Neutrophil (primary cell): ENCODE measurements at regions not wholly inside any gene's neighbourhood (a gene's known extent, or its start where the extent isn't known, plus 50 kb on each side); places are given as distances from the start of the nearest gene placed in this dataset.

ENCODE experiments used
- H3K27ac ChIP-seq: fragments of 200-600 bp; sonication (generic); 2 replicates; pipeline ENCODE4 v1.5.1; 2016; ENCODE audit warnings: mild to moderate bottlenecking, moderate library complexity
- H3K27me3 ChIP-seq: fragments of 200-600 bp; sonication (generic); 2 replicates; pipeline ENCODE4 v1.6.0; 2016; ENCODE audit warnings: mild to moderate bottlenecking
- H3K36me3 ChIP-seq: fragments of 200-600 bp; sonication (generic); 2 replicates; pipeline ENCODE4 v1.5.1; 2017
- H3K4me1 ChIP-seq, 2 experiments: fragments of 200-600 bp in 1 of 2; sonication (generic) in 1 of 2; 1 replicate in 1 of 2; 2 replicates in 1 of 2; pipeline versions ENCODE4 v1.5.1 to v1.6.1; 2013 to 2016; ENCODE audit warnings: low read depth in 1 of 2, low read length in 1 of 2, mild to moderate bottlenecking in 1 of 2, moderate library complexity in 1 of 2; ENCODE audit not compliant: control insufficient read depth in 1 of 2, insufficient read depth in 1 of 2
- H3K4me3 ChIP-seq, 2 experiments: fragments of 200-600 bp in 1 of 2; sonication (generic) in 1 of 2; 1 replicate in 1 of 2; 2 replicates in 1 of 2; pipeline ENCODE4 v1.5.1; 2013 to 2016; ENCODE audit warnings: low read depth in 1 of 2, low read length in 1 of 2, mild to moderate bottlenecking in 1 of 2, moderate library complexity in 1 of 2
- H3K9me3 ChIP-seq: fragments of 200-600 bp; sonication (generic); 2 replicates; pipeline ENCODE4 v1.5.1; 2016
- CTCF ChIP-seq: fragments of 200-600 bp; sonication (generic); IDR thresholded peaks from 2 replicates; pipeline ENCODE4 v1.5.1; 2016; ENCODE audit warnings: antibody characterized with exemption

GRCh38 chr7:391961-392524 lies 102.1 kb downstream of the FOXL3 start:
- H3K27ac ChIP-seq: no peak overlapping the region
- H3K27me3 ChIP-seq: no peaks in the 10 kb centered on the region
- H3K4me1 ChIP-seq: no peaks in the 10 kb centered on the region
- H3K4me3 ChIP-seq: no peak overlapping the region
- H3K9me3 ChIP-seq: no peaks in the 10 kb centered on the region
- TF ChIP-seq CTCF: no peak
- H3K36me3 ChIP-seq: no peaks in the 10 kb centered on the region

- Histone ChIP-seq H3K36me3 (no peaks in the 10 kb centered on the region), H3K27me3 (no peaks in the 10 kb centered on the region), H3K9me3 (no peaks in the 10 kb centered on the region), H3K4me1 (no peaks in the 10 kb centered on the region), H3K27ac (no peak overlapping the region), H3K4me3 (no peak overlapping the region)
- no peak for TF ChIP-seq CTCF
These were observed 102.9 kb downstream of the FOXL3 start for GRCh38 chr7:392822-393221.

GRCh38 chr7:395643-396042 lies 105.7 kb downstream of the FOXL3 start:
- no peaks in the 10 kb centered on the region for H3K36me3 ChIP-seq
- no peak for TF ChIP-seq CTCF
- H3K27ac ChIP-seq: no peak overlapping the region
- no peaks in the 10 kb centered on the region for H3K27me3 ChIP-seq
- H3K4me3 ChIP-seq: no peak overlapping the region
- no peaks in the 10 kb centered on the region for H3K4me1 ChIP-seq
- H3K9me3 ChIP-seq: no peaks in the 10 kb centered on the region

- H3K9me3 ChIP-seq: peaks cover 5% of the 10 kb centered on the region
- no peak overlapping the region for H3K4me3 ChIP-seq
- H3K36me3 ChIP-seq: no peaks in the 10 kb centered on the region
- no peak for TF ChIP-seq CTCF
- no peaks in the 10 kb centered on the region for H3K27me3 ChIP-seq
- H3K27ac ChIP-seq: no peak overlapping the region
- no peaks in the 10 kb centered on the region for H3K4me1 ChIP-seq
These were observed 108.9 kb downstream of the FOXL3 start for GRCh38 chr7:398888-399287.

GRCh38 chr7:400901-401485 lies 111.0 kb downstream of the FOXL3 start:
- no peaks in the 10 kb centered on the region for H3K4me1 ChIP-seq
- no peaks in the 10 kb centered on the region for H3K36me3 ChIP-seq
- H3K4me3 ChIP-seq: no peak overlapping the region
- no peaks in the 10 kb centered on the region for H3K27me3 ChIP-seq
- no peak for TF ChIP-seq CTCF
- H3K27ac ChIP-seq: no peak overlapping the region
- peaks cover 5% of the 10 kb centered on the region for H3K9me3 ChIP-seq
